GM12891 (cell line): ENCODE measurements at regions not wholly inside any gene's neighbourhood (a gene's known extent, or its start where the extent isn't known, plus 50 kb on each side); places are given as distances from the start of the nearest gene placed in this dataset.
"Not testable (repeated sequence)": the region's sequence is repeated elsewhere in the genome, so short reads cannot be mapped to it uniquely, and the experiment has no call there.

Experiments used
- POLR2A ChIP-seq: IDR thresholded peaks from 2 replicates; pipeline ENCODE4 v1.6.1; 2011; ENCODE audit warnings: low read depth, low read length, control low read depth
- POLR2AphosphoS5 ChIP-seq: IDR thresholded peaks from 2 replicates; pipeline ENCODE4 v1.6.1; 2011; ENCODE audit warnings: low read depth, low read length, control low read depth
- TAF1 ChIP-seq: IDR thresholded peaks from 2 replicates; pipeline ENCODE4 v1.6.1; 2011; ENCODE audit warnings: low read depth, low read length, control low read depth

DNA sequence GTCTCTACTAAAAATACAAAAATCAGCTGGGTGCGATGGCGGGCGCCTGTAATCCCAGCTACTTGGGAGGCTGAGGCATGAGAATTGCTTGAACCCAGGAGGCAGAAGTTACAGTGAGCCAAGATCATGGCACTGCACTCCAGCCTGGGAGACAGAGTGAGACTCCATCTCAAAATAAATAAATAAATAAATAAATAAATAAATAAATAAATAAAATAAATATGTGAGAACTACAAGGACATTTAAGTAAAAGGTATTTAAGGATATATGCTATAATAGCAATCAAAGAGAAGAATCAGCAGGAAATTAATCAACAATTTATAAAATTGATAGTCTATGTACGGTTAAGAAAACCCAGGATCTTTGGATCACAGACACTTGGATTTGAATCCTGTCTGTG, 154.0 kb upstream of the MPDZ start:
- TF ChIP-seq POLR2A, TAF1, POLR2AphosphoS5: not testable (repeated sequence)
